ENCODE measurements at regions not wholly inside any gene's neighbourhood (a gene's known extent, or its start where the extent isn't known, plus 50 kb on each side); places are given as distances from the start of the nearest gene placed in this dataset.

DNA sequence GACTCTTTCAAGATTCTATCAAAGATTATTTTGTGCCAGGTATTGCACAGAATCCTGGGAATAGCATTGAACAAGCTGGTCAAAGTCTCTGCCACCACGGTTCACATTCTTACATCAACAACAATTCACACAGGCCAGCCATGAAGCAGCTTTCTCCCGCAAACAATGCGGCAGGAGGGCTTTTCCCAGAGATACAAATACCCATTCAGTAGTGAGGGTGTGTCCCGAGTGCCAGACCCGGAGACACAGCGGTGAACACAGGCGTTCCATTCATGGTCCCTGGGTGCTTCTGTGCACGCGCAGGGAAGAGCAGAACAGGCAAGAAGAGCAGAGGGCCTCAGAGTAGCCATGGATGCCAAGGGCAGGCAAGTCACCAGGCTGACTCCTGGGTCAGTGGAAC lies 83.3 kb upstream of the PDE10A start:
- Histone ChIP-seq H3K36me3 (replicated peaks in 1 of 2; ENCODE audit: control insufficient read depth in 1 of 2, insufficient read depth in 2 of 2, low read length in 2 of 2) (no peaks in the 10 kb centered on the region), H3K9ac (ENCODE audit: insufficient read depth, low read length, poor library complexity, severe bottlenecking) (no peak overlapping the region), H3K4me2 (replicated peaks; ENCODE audit: extremely low read depth, low read length, poor library complexity, severe bottlenecking) (no peak overlapping the region), H2AFZ (ENCODE audit: insufficient read depth, low read depth, low read length, poor library complexity, severe bottlenecking) (no peak overlapping the region), H3K9me3 (replicated peaks in 1 of 2; ENCODE audit: control insufficient read depth in 1 of 2, insufficient read depth in 1 of 2, low read length in 2 of 2) (no peaks in the 10 kb centered on the region), H4K20me1 (ENCODE audit: insufficient read depth, low read length) (no peaks in the 10 kb centered on the region), H3K27me3 (ENCODE audit: control insufficient read depth in 2 of 2, insufficient read depth in 2 of 2, low read length in 2 of 2) (no peaks in the 10 kb centered on the region), H3K27ac (ENCODE audit: low read depth in 1 of 2, low read length in 2 of 2) (no peak overlapping the region), H3K79me2 (ENCODE audit: insufficient read depth, low read length) (no peaks in the 10 kb centered on the region), H3K4me3 (replicated peaks in 1 of 3; ENCODE audit: low read depth in 2 of 3, low read length in 3 of 3) (no peak overlapping the region), H3K4me1 (ENCODE audit: control insufficient read depth in 1 of 2, insufficient read depth in 2 of 2, low read length in 2 of 2) (no peaks in the 10 kb centered on the region)
- TF ChIP-seq, protein P1, sequence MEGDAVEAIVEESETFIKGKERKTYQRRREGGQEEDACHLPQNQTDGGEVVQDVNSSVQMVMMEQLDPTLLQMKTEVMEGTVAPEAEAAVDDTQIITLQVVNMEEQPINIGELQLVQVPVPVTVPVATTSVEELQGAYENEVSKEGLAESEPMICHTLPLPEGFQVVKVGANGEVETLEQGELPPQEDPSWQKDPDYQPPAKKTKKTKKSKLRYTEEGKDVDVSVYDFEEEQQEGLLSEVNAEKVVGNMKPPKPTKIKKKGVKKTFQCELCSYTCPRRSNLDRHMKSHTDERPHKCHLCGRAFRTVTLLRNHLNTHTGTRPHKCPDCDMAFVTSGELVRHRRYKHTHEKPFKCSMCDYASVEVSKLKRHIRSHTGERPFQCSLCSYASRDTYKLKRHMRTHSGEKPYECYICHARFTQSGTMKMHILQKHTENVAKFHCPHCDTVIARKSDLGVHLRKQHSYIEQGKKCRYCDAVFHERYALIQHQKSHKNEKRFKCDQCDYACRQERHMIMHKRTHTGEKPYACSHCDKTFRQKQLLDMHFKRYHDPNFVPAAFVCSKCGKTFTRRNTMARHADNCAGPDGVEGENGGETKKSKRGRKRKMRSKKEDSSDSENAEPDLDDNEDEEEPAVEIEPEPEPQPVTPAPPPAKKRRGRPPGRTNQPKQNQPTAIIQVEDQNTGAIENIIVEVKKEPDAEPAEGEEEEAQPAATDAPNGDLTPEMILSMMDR (IDR thresholded peaks at IDR 0.05) = no peak
- DNase-seq = no peak
- no peaks in the 10 kb centered on the region for H3K4me1 Mint-ChIP-seq
- no peak overlapping the region for H3K4me3 Mint-ChIP-seq
- no peaks in the 10 kb centered on the region for H3K36me3 Mint-ChIP-seq
- no peak overlapping the region for H3K27ac Mint-ChIP-seq
- intact Hi-C loops (cut with micrococcal nuclease) = no loop called here
- peaks cover 0 to 2% (median 0%) of the 10 kb centered on the region in 3 donors for H3K27me3 Mint-ChIP-seq (ENCODE audit: low read depth in 3 of 3)
- H3K9me3 Mint-ChIP-seq = peaks cover 2 to 8% (median 7%) of the 10 kb centered on the region in 7 donors
- 93% methylated on average over 6 of the region's 9 CpGs for WGBS (ENCODE audit: insufficient coverage)

DNA sequence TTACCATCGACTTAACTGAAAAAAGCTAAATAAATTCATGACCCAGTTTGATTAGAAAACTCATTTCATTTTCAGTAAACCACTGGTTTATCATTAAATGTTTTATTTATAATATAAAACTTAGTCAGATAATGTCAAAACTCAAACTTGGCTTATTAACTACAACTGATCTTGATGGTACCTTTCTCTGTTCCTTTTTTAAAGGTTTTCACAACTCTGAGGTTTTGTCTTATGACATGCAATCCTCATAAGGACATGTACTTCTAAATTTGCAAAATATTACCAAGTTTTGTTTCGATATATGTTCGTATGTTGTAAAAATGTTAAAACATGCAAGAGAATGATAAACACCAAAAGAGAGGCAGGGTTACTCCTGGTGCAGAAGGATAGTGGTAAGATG lies 82.5 kb upstream of the PDE10A start:
- no peak for DNase-seq
- peaks cover 0 to 2% (median 0%) of the 10 kb centered on the region in 3 donors for H3K27me3 Mint-ChIP-seq (ENCODE audit: low read depth in 3 of 3)
- H3K4me1 Mint-ChIP-seq = no peaks in the 10 kb centered on the region
- Histone ChIP-seq H3K4me2 (replicated peaks; ENCODE audit: extremely low read depth, low read length, poor library complexity, severe bottlenecking) (no peak overlapping the region), H4K20me1 (ENCODE audit: insufficient read depth, low read length) (no peaks in the 10 kb centered on the region), H3K4me1 (ENCODE audit: control insufficient read depth in 1 of 2, insufficient read depth in 2 of 2, low read length in 2 of 2) (no peaks in the 10 kb centered on the region), H3K27ac (ENCODE audit: low read depth in 1 of 2, low read length in 2 of 2) (no peak overlapping the region), H2AFZ (ENCODE audit: insufficient read depth, low read depth, low read length, poor library complexity, severe bottlenecking) (no peak overlapping the region), H3K9ac (ENCODE audit: insufficient read depth, low read length, poor library complexity, severe bottlenecking) (no peak overlapping the region), H3K27me3 (ENCODE audit: control insufficient read depth in 2 of 2, insufficient read depth in 2 of 2, low read length in 2 of 2) (no peaks in the 10 kb centered on the region), H3K79me2 (ENCODE audit: insufficient read depth, low read length) (no peaks in the 10 kb centered on the region), H3K36me3 (replicated peaks in 1 of 2; ENCODE audit: control insufficient read depth in 1 of 2, insufficient read depth in 2 of 2, low read length in 2 of 2) (no peaks in the 10 kb centered on the region), H3K4me3 (replicated peaks in 1 of 3; ENCODE audit: low read depth in 2 of 3, low read length in 3 of 3) (no peak overlapping the region), H3K9me3 (replicated peaks in 1 of 2; ENCODE audit: control insufficient read depth in 1 of 2, insufficient read depth in 1 of 2, low read length in 2 of 2) (no peaks in the 10 kb centered on the region)
- H3K36me3 Mint-ChIP-seq = no peaks in the 10 kb centered on the region
- no CpG with 5 or more reads among the region's 3 CpGs for WGBS (ENCODE audit: insufficient coverage)
- no peak overlapping the region for H3K4me3 Mint-ChIP-seq
- intact Hi-C loops (cut with micrococcal nuclease) = no loop called here
- H3K9me3 Mint-ChIP-seq = peaks cover 2 to 10% (median 5%) of the 10 kb centered on the region in 7 donors
- H3K27ac Mint-ChIP-seq = no peak overlapping the region
- TF ChIP-seq, protein P1 (IDR thresholded peaks at IDR 0.05) = no peak
